Tibial nerve (tissue), 4 donors: ENCODE measurements at regions not wholly inside any gene's neighbourhood (a gene's known extent, or its start where the extent isn't known, plus 50 kb on each side); places are given as distances from the start of the nearest gene placed in this dataset.

Experiments used
- EP300 ChIP-seq, 2 donors: sonication (generic); formaldehyde crosslinking; IDR thresholded peaks; one replicate each; pipeline ENCODE4 v1.6.1; 2017; ENCODE audit warnings: antibody characterized with exemption in 2 of 2, mild to moderate bottlenecking in 1 of 2
- POLR2A ChIP-seq, 2 donors: fragments of 450-650 bp; IDR thresholded peaks; one replicate each; pipeline ENCODE4 v1.6.1; 2017; ENCODE audit warnings: antibody characterized with exemption in 2 of 2, mild to moderate bottlenecking in 2 of 2, moderate library complexity in 2 of 2
- TF ChIP-seq, protein P1 (sequence below), 5 experiments: fragments of 200-600 bp in 3 of 5; fragments of 450-650 bp in 2 of 5; sonication (generic) in 3 of 5; IDR thresholded peaks; one replicate each; pipeline ENCODE4 v1.5.1; 2016 to 2019; ENCODE audit warnings: antibody characterized with exemption in 5 of 5, mild to moderate bottlenecking in 3 of 5, moderate library complexity in 2 of 5

DNA sequence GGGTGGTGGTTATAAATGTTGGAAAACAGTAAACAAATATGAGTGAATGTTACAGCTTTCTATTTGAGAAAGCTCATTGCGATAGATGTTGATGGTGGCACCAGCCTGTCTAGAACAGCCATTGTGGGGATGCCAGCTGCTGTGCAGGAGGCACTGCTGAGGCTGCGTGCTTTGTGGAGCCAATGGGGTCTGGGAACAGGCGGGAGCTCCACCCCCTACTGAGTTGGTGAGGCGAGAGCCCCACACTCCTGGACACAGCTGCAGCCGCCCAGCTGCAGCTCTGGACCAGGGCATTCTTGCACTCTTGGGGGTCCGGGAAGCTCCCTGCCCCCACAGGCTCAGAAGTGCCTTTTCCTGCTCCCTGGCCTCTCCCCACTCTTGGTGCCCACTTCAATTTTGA is 1147.1 kb upstream of the LRRTM3 start:
- TF ChIP-seq, protein P1, sequence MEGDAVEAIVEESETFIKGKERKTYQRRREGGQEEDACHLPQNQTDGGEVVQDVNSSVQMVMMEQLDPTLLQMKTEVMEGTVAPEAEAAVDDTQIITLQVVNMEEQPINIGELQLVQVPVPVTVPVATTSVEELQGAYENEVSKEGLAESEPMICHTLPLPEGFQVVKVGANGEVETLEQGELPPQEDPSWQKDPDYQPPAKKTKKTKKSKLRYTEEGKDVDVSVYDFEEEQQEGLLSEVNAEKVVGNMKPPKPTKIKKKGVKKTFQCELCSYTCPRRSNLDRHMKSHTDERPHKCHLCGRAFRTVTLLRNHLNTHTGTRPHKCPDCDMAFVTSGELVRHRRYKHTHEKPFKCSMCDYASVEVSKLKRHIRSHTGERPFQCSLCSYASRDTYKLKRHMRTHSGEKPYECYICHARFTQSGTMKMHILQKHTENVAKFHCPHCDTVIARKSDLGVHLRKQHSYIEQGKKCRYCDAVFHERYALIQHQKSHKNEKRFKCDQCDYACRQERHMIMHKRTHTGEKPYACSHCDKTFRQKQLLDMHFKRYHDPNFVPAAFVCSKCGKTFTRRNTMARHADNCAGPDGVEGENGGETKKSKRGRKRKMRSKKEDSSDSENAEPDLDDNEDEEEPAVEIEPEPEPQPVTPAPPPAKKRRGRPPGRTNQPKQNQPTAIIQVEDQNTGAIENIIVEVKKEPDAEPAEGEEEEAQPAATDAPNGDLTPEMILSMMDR (IDR thresholded peaks at IDR 0.05) = no peak
- no peak for TF ChIP-seq POLR2A (IDR thresholded peaks at IDR 0.05)
- no peak for TF ChIP-seq EP300 (IDR thresholded peaks at IDR 0.05)
